Activated CD8-positive, alpha-beta memory T cell treated with anti-CD3 and anti-CD28 coated beads, Interleukin-2, amount 10 ng/mL, durations not matched to agents 7 days and 5 days (primary cell): ENCODE measurements at regions not wholly inside any gene's neighbourhood (a gene's known extent, or its start where the extent isn't known, plus 50 kb on each side); places are given as distances from the start of the nearest gene placed in this dataset.
"Not testable (repeated sequence)": the region's sequence is repeated elsewhere in the genome, so short reads cannot be mapped to it uniquely, and the experiment has no call there.

ENCODE experiments used
- ATAC-seq: fragments of 150-1000 bp; cut with Tn5 transposase; one replicate; pipeline ENCODE4 v1.10.0; 2021; ENCODE audit warnings: moderate library complexity
- CTCF ChIA-PET: fragments of 350-600 bp; sonication (Branson Sonifier 250); formaldehyde crosslinking; loops from one replicate; lab custom pipeline; 2021; ENCODE audit warnings: antibody characterized with exemption; lab: Charles Lee
- DNase-seq: peaks from one replicate; pipeline ENCODE4 v3.0.0-alpha.2; 2020
- H3K27ac Mint-ChIP-seq: one replicate; pipeline ENCODE4 v1.8.0; 2021; ENCODE audit warnings: mild to moderate bottlenecking, mixed read lengths
- H3K27me3 Mint-ChIP-seq: one replicate; pipeline ENCODE4 v1.8.0; 2021; ENCODE audit warnings: mixed read lengths
- H3K36me3 Mint-ChIP-seq: one replicate; pipeline ENCODE4 v1.8.0; 2021; ENCODE audit warnings: mild to moderate bottlenecking, mixed read lengths
- H3K4me1 Mint-ChIP-seq: one replicate; pipeline ENCODE4 v1.8.0; 2021; ENCODE audit warnings: mixed read lengths
- H3K4me3 Mint-ChIP-seq: one replicate; pipeline ENCODE4 v1.8.0; 2021; ENCODE audit warnings: mild to moderate bottlenecking, moderate library complexity, mixed read lengths
- H3K9me3 Mint-ChIP-seq: one replicate; pipeline ENCODE4 v1.8.0; 2022; ENCODE audit warnings: low read depth, mixed read lengths

- H3K27me3 Mint-ChIP-seq: no peaks in the 10 kb centered on the region
- no peaks in the 10 kb centered on the region for H3K36me3 Mint-ChIP-seq
Measured at GRCh38 chr11:121877152-121877551, 238.9 kb downstream of the BLID start.

GRCh38 chr11:121873766-121874165 lies 242.2 kb downstream of the BLID start:
- Mint-ChIP-seq H3K4me3 (no peak overlapping the region), H3K36me3 (no peaks in the 10 kb centered on the region), H3K4me1 (no peaks in the 10 kb centered on the region), H3K9me3 (no peaks in the 10 kb centered on the region), H3K27ac (no peak overlapping the region), H3K27me3 (no peaks in the 10 kb centered on the region)
- DNase-seq (no peak), ATAC-seq (no peak)
- CTCF ChIA-PET: no interaction called here

More at GRCh38 chr11:121877152-121877551, 238.9 kb downstream of the BLID start:
- H3K27ac Mint-ChIP-seq: no peak overlapping the region
- ATAC-seq (no peak), DNase-seq (no peak)
- CTCF ChIA-PET: no interaction called here
- H3K4me3 Mint-ChIP-seq: no peak overlapping the region
- no peaks in the 10 kb centered on the region for H3K9me3 Mint-ChIP-seq
- no peaks in the 10 kb centered on the region for H3K4me1 Mint-ChIP-seq

GRCh38 chr11:121872356-121872755 lies 243.7 kb downstream of the BLID start:
- Mint-ChIP-seq H3K9me3 (no peaks in the 10 kb centered on the region), H3K27ac (no peak overlapping the region), H3K4me3 (no peak overlapping the region), H3K27me3 (no peaks in the 10 kb centered on the region), H3K4me1 (no peaks in the 10 kb centered on the region), H3K36me3 (no peaks in the 10 kb centered on the region)
- DNase-seq (no peak), ATAC-seq (no peak)
- CTCF ChIA-PET: no interaction called here

GRCh38 chr11:121870206-121871045 lies 245.6 kb downstream of the BLID start:
- no peak for DNase-seq
- Mint-ChIP-seq H3K4me3 (no peak overlapping the region), H3K27me3 (no peaks in the 10 kb centered on the region), H3K27ac (no peak overlapping the region), H3K9me3 (no peaks in the 10 kb centered on the region), H3K36me3 (no peaks in the 10 kb centered on the region), H3K4me1 (no peaks in the 10 kb centered on the region)
- no peak for ATAC-seq
- CTCF ChIA-PET: no interaction called here

GRCh38 chr11:121869478-121869877 lies 246.5 kb downstream of the BLID start:
- ATAC-seq (no peak), DNase-seq (no peak)
- H3K36me3 Mint-ChIP-seq: no peaks in the 10 kb centered on the region
- H3K4me1 Mint-ChIP-seq: no peaks in the 10 kb centered on the region
- no peaks in the 10 kb centered on the region for H3K27me3 Mint-ChIP-seq
- H3K9me3 Mint-ChIP-seq: no peaks in the 10 kb centered on the region
- CTCF ChIA-PET: no interaction called here
- H3K27ac Mint-ChIP-seq: no peak overlapping the region
- no peak overlapping the region for H3K4me3 Mint-ChIP-seq

- Mint-ChIP-seq H3K27me3 (no peaks in the 10 kb centered on the region), H3K9me3 (no peaks in the 10 kb centered on the region), H3K27ac (no peak overlapping the region), H3K36me3 (no peaks in the 10 kb centered on the region), H3K4me3 (no peak overlapping the region), H3K4me1 (no peaks in the 10 kb centered on the region)
- no peak for ATAC-seq
- no peak for DNase-seq
- CTCF ChIA-PET: no interaction called here
Measured at GRCh38 chr11:121866754-121867153, 249.3 kb downstream of the BLID start.

- no peak overlapping the region for H3K4me3 Mint-ChIP-seq
Measured at GRCh38 chr11:121864660-121865059, 251.4 kb downstream of the BLID start.

GRCh38 chr11:121863126-121863525 lies 252.9 kb downstream of the BLID start:
- Mint-ChIP-seq H3K4me3 (no peak overlapping the region), H3K4me1 (no peaks in the 10 kb centered on the region), H3K9me3 (no peaks in the 10 kb centered on the region), H3K27ac (no peak overlapping the region), H3K27me3 (no peaks in the 10 kb centered on the region), H3K36me3 (no peaks in the 10 kb centered on the region)
- CTCF ChIA-PET: no interaction called here
- DNase-seq (no peak), ATAC-seq (no peak)

More at GRCh38 chr11:121864660-121865059, 251.4 kb downstream of the BLID start:
- CTCF ChIA-PET: no interaction called here
- H3K27me3 Mint-ChIP-seq: no peaks in the 10 kb centered on the region
- H3K36me3 Mint-ChIP-seq: no peaks in the 10 kb centered on the region
- no peaks in the 10 kb centered on the region for H3K4me1 Mint-ChIP-seq
- no peak overlapping the region for H3K27ac Mint-ChIP-seq
- DNase-seq (no peak), ATAC-seq (no peak)
- no peaks in the 10 kb centered on the region for H3K9me3 Mint-ChIP-seq

- DNase-seq, ATAC-seq, H3K9me3 Mint-ChIP-seq, H3K4me1 Mint-ChIP-seq, CTCF ChIA-PET, H3K4me3 Mint-ChIP-seq, H3K27me3 Mint-ChIP-seq, H3K27ac Mint-ChIP-seq, H3K36me3 Mint-ChIP-seq: not testable (repeated sequence)
Measured at GRCh38 chr11:121855138-121855537, 260.9 kb downstream of the BLID start.

GRCh38 chr11:121844016-121844415 lies 272.0 kb downstream of the BLID start:
- H3K4me1 Mint-ChIP-seq: no peaks in the 10 kb centered on the region
- H3K27me3 Mint-ChIP-seq: no peaks in the 10 kb centered on the region
- ATAC-seq: no peak
- CTCF ChIA-PET: no interaction called here
- no peak overlapping the region for H3K4me3 Mint-ChIP-seq
- H3K36me3 Mint-ChIP-seq: no peaks in the 10 kb centered on the region
- no peak for DNase-seq
- peaks cover 4% of the 10 kb centered on the region for H3K9me3 Mint-ChIP-seq
- H3K27ac Mint-ChIP-seq: no peak overlapping the region

GRCh38 chr11:121842192-121842585 lies 273.8 kb downstream of the BLID start:
- Mint-ChIP-seq H3K36me3 (no peaks in the 10 kb centered on the region), H3K27ac (no peak overlapping the region), H3K4me1 (no peaks in the 10 kb centered on the region), H3K27me3 (no peaks in the 10 kb centered on the region), H3K4me3 (no peak overlapping the region), H3K9me3 (peaks cover 4% of the 10 kb centered on the region)
- CTCF ChIA-PET: no interaction called here
- no peak for DNase-seq
- no peak for ATAC-seq

- no peak for ATAC-seq
- no peak for DNase-seq
- Mint-ChIP-seq H3K4me3 (no peak overlapping the region), H3K9me3 (peaks cover 4% of the 10 kb centered on the region), H3K27me3 (no peaks in the 10 kb centered on the region), H3K27ac (no peak overlapping the region), H3K4me1 (no peaks in the 10 kb centered on the region), H3K36me3 (no peaks in the 10 kb centered on the region)
- CTCF ChIA-PET: no interaction called here
Measured at GRCh38 chr11:121841487-121842191, 274.4 kb downstream of the BLID start.

GRCh38 chr11:121839781-121840180 lies 276.2 kb downstream of the BLID start:
- Mint-ChIP-seq H3K27me3 (no peaks in the 10 kb centered on the region), H3K4me1 (no peaks in the 10 kb centered on the region), H3K27ac (no peak overlapping the region), H3K36me3 (no peaks in the 10 kb centered on the region), H3K9me3 (peaks cover 4% of the 10 kb centered on the region), H3K4me3 (no peak overlapping the region)
- CTCF ChIA-PET: no interaction called here
- DNase-seq: no peak
- no peak for ATAC-seq

GRCh38 chr11:121838571-121838970 lies 277.4 kb downstream of the BLID start:
- Mint-ChIP-seq H3K4me3 (no peak overlapping the region), H3K36me3 (no peaks in the 10 kb centered on the region), H3K4me1 (no peaks in the 10 kb centered on the region), H3K27me3 (no peaks in the 10 kb centered on the region), H3K27ac (no peak overlapping the region), H3K9me3 (peaks cover 4% of the 10 kb centered on the region)
- DNase-seq: no peak
- CTCF ChIA-PET: no interaction called here
- ATAC-seq: no peak
